Right renal pelvis (tissue), 4 donors: ENCODE measurements at regions not wholly inside any gene's neighbourhood (a gene's known extent, or its start where the extent isn't known, plus 50 kb on each side); places are given as distances from the start of the nearest gene placed in this dataset.
A peak's percentile ranks its signal among the peaks of the same experiment; 100 is the strongest.
"Not testable (repeated sequence)": the region's sequence is repeated elsewhere in the genome, so short reads cannot be mapped to it uniquely, and the experiment has no call there.

ENCODE experiments used
- DNase-seq, 4 donors: peaks; one replicate each; pipeline ENCODE4 v3.0.0-alpha.2; 2013; ENCODE audit warnings: low read depth in 4 of 4, low spot score in 3 of 4, missing footprints in 1 of 4

DNA sequence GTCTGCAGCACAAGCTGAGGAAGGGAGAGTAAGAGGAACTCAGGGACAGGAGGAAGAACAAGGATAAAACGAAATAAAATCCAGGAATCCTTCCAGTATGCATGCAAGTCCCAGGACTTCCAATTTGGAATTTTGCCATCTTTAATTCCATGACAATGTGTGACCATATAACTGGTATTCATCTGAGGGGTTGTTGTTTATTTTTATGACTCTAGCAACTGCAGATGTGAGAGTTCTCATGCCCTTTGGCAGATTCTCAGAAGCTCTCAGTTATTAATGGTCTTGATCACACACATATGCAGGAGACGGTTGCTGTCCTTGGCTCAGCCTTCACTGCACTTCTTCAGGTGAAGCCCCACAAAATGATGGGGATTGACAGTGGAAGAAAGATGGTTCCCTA, 148.2 kb downstream of the SMIM20 start:
- no peak for DNase-seq

DNA sequence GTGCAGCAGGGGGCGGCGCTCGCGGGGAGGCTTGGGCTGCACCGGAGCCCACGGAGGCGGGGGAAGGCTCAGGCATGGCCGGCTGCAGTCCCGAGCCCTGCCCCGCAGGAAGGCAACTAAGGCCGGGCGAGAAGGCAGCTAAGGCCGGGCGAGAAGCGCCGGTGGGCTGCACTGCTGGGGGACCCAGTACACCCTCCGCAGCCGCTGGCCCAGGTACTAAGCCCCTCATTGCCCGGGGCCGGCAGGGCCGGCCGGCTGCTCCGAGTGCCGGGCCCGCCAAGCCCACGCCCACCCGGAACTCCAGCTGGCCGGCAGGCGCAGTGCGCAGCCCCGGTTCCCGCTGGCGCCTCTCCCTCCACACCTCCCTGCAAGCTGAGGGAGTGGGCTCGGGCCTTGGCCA, 150.0 kb downstream of the SMIM20 start:
- DNase-seq: not testable (repeated sequence)

DNA sequence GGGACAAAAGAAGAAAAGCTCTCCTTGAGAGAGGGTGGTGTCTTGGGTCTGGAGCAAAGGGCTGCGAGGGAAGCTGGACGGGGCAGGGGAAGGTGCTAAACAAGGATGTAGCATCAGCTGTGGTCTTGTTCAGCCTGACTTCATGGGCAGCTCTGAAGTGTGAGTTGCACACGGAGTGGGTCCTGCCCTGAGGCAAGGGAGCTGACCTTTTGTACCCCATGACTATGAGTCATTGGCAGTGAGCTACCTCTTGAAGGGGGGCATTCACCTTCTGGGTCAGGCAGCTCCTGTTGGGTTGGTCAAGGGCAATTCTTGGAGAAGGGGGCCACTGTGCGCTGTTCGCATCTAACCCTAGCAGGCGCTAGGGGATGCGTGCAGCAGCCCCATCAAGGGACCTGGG, 151.8 kb downstream of the SMIM20 start:
- DNase-seq: no peak

DNA sequence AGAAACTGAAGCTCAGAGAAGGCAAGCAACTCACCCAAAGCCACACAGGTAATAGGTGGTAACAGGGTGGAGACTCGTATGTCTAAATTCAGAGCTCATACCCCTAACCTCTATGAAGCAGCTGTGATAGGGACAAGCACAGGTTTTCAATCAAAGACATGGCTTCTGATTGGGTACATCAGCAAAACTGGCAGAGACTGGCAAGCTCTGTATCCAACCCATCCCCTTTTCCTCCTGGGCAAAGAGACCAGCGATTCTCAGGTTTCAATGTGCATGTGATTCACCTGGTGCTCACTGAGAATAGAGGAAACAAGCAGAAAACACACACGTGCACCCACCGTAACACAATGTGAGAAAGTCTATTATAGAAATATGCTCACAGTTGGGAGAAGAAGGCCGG, 153.0 kb downstream of the SMIM20 start:
- no peak for DNase-seq

DNA sequence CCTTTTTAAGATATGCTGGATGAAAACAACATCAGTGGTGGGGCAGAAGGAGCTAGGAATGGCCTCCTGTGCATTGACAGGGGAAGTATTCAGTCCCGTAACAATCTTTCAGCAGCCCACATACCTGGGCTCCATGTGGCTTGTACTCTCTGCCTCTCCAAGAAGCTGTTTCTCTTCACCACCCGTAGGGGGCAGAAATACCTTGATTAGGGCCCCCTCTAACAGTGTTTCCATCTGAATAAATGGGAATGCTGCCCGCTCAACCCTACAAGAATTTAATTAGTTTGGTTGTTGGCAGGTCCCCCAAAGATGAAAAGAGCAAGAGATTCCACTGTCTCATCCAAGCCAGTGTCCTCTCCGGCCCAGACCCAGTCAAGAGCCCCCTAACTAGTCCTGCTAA, 155.2 kb downstream of the SMIM20 start:
- DNase-seq: no peak

DNA sequence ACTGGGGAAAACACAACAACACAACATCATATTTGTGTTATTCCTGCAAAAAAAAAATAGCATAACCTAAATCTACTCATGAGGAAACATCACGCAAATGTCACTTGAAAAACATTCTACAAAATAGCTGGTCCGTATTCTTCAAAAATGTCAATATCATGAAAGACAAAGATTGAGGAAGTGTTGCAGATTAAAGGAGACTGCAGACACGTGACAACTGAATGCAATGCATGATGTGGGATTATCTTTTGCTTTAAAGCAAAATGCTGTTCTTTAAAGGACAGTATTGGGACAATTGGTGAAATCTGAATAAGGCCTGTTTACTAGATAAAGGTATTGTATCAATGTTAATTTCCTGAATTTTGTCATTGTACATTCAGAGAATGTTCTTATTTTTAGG, 157.7 kb downstream of the SMIM20 start:
- no peak for DNase-seq

DNA sequence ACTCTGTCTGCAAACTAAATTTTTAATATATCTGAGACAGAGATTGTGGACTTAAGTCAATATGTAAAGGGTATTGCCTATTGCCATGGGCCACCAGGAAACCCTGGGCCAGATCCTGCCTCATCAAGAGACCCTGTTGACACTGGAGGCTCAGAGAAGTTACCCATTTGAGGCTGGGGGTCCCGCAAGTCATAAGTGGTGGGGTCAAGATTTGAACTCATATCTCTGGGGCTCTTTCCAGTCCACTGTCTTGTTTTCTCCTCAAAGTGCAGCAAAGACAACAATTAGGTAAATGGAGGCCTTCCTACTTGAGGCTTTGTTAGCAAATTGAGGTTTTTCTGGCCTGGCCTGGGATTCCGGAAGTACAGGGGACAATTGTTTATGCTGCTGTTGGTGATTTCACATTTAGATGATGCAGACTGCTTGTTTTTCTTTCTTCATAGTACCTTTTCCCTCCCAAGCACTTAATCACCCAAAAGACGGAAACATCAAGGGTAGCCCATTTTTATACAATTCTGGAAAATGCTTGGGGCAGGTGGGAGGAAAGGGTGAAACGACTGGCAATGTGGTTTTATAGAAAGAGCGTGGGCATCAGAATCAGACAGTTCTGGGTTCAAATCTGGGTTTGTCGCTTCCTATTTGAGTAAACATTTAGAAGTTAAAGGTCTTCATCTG, 160.0 kb downstream of the SMIM20 start:
- no peak for DNase-seq

DNA sequence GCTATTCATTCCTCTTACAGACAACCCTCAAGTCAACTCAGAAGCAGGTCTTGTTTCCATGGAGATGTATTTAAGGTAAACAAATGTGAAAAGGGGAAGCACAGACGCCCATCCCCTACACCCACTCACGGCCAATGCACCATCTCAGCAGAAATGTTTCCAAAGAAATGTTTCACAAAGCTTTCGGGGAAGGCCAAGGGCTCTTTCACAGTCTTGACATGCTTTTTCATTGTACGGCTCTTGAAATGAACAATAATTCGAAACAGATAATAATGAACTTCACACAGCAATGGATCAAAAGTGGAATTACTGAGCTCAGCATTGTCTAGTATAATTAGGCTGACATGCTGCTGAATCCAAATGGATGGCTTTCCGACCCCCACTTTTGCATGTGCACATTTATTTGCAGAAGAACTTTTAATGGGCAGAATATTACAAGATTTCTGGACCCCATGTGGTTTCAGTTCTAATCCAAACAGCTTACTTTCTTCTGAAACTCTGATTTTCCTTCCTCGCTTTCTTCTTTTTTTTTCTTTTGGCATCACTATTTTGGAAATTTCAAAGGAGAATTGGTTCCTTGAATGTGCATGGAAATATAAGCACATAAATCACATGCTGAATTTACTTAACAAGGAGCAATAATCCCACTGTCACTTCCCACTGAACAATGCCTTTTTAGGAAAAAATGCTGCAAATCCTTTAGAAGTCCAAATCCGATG, 160.9 kb downstream of the SMIM20 start:
- DNase-seq: no peak

DNA sequence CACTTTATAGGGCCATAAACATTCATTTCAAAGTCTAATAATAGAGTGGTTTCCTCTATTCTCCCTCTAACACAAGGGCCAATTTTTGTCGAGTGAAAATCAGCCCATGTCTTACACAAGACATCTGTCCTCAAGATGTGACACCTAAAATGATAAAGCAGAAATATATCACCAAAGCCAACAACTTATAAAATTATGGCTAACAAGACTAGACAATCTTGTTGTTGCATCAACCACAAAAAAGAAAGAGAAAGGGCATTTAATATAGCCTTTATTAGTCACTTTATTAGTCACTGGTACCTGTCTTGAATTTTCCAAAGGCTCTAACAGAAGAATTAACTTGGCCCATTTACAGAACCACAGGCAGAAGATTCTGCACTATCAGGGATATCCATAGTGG, 161.6 kb downstream of the SMIM20 start:
- DNase-seq: no peak

DNA sequence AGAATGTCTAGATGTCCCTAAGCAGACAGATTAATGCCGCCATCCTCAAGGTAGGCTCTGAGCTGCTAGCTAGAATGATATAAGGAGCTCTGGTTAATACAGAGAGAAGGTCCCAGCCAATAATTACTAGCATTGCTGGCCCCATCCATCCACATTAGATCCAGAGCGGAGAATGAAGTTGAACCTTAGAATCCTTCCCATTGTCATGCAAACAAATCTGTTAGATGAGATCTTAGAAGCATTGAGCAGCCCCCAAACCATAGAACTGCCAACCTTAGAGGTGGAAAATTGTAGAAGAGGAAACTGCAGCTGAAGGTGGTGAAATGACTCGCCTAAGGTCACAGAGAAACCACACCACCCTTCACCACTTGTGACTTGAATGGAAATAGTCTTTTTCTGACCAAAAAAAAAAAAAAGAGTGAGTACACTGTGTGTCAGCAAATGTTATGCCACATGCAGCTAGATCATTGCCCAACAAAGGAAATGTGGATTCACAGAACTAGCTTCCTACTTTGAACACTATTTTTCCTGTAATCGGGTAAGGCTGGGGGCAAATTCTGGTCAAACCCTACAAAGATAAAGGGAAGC, 162.1 kb downstream of the SMIM20 start:
- DNase-seq: no peak

DNA sequence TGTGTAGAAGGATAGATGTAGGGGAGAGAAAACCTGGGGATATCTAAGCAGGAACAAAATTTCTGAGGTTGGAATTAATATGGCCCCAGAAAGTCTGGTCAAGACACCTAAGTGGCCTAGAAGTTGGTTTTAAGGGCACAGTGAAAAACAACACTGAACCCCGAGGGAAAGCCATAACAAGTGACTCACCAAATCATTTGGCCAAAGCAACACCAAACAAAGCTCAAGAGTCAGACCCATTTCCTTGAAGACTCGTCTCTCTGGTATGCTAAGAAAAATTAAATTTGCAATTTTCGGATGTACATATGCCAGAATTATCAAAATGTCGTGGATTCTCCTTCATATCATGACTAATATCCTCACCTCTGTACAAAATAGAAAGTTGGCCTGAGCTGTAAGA, 162.9 kb downstream of the SMIM20 start:
- DNase-seq: no peak

DNA sequence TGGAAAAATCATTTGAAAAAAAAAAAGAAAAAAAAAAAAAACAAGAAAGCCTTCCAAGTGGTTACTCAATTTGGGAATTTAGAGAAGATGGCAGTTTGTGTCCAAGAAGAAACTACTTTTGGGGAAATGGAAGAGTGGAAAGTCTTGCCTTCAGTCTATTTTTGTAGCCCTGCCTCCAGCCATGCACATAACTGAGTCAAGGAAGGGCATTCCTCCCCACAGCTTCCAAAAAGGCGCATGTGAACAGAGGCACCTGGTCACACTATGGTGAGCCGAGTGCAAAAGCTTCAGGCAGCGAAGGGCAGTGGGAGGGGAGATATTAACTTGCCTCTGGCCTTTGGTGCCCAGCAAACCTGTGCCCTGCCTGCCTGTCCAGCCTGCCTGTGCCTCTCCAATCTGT, 163.7 kb downstream of the SMIM20 start:
- no peak for DNase-seq

DNA sequence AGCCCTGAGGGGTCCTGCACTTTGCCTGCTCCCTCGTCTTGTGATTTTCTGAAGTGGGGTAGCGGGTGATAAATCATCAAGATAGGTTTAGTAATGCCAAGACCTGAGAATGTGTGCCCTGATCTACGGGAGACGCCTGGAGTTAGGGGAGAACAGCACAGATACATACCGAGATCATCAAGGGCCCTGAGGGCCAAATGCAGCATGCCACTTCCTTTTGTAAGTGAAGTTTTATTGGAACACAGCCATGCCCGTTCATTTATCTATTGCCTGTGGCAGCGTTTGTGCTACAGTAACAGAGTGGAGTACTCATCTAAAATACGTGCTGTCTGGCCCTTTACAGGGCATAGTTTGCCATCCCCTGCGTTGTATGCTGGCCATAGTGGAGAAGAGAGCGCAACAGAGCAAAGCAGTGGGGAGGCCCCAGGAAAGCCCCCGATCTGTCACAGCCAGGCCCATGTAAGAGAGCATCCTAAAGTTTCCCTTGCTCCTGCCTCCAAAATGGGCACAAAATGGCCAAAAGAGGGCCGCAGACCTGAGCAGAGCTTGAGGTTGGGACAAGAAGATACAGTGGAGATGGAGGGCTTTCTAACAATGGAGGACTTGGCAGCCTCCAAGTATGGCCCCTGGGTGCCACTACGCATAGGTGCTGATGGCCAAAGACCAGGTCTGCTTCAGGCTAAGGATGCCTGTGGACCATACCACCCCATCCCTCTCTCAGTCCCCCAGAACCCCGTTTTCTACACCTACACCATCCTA, 167.0 kb downstream of the SMIM20 start:
- no peak for DNase-seq

DNA sequence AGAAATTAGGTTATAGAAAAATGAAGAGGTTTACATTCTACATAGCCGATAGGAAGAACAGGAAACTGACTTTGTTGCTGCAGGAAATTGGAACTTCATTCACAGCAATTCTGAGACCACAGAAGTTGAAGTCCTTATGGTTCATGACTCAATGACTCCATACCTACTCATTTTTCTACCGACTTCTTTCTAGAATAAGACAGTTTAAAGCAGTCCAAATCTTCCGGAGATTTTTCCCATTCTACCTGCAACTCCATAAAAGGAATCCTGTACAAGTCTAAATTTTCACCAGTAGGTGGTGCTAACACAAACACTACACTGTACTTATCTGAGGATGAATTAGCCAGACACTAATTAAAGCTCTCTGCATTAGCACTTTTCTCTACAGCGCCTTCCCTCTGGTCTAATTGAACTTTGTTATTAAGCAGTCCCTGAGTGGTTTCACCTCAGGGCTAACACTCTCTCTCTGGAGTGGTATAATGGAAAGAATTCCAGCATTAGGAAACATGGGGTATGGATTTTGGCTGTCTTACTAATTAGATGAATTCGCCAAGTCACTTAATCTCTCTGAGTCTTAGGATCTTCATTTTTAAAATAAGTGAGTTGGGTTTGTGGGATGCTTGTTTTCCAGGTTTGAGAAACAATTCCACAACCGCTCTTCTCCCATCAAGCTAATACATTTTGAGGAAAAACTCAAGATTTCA, 167.9 kb downstream of the SMIM20 start:
- peak; percentile 23 to 35 (median 33) for DNase-seq

DNA sequence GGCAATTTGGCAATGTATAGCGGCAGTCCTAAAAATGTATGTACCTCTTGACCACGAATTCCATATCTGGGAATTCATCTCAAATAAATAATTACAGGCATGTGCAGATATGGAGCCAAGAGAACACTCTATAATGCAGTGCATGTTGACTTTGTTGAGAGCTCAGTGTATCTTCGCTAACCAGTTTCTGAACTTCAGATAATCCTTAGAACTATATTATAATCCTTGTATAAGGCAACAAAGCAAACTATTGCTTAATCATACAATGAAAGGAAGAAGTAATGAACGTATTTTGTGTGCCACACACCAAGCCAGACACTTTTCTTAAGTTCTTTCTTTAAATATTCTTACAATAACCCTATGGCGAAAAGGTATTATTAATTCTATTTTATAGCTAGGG, 168.5 kb downstream of the SMIM20 start:
- DNase-seq: no peak

DNA sequence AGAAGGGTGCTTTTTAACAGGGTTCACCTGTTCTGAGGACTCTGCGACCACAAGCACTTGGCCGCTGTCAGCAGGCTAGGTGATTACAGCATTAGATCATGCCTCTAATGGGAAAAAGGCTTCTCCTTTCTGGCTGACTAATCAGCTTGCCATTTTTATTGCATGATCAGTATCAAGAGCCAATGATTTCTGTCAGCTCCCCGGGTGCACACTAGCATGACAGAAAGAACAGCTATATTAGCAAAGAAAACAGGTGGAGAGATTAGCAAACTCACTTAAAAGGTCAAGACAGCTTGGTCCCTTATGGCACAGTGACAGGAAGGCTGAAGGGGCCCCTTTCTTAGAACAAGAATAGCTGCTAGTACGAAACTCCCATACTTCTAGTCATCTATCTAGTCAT, 170.0 kb downstream of the SMIM20 start:
- no peak for DNase-seq

DNA sequence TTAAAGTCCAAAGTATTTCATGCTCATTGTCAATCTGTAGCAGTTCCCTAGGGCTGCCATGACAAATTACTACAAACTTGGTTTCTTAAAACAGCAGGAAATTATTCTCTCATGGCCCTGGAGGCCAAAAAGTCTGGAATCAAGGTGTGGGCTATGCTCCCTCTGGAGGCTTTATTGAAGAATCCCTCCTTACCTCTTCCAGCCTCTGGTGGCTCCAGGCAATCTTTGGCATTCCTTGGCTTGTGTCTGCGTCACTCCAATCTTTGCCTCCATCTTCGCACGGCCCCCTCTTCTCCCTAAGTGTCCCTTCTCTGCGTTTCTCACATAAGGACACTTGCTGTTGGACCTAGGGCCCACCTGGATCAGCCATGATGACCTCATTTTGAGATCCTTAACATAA, 170.4 kb downstream of the SMIM20 start:
- DNase-seq: no peak

DNA sequence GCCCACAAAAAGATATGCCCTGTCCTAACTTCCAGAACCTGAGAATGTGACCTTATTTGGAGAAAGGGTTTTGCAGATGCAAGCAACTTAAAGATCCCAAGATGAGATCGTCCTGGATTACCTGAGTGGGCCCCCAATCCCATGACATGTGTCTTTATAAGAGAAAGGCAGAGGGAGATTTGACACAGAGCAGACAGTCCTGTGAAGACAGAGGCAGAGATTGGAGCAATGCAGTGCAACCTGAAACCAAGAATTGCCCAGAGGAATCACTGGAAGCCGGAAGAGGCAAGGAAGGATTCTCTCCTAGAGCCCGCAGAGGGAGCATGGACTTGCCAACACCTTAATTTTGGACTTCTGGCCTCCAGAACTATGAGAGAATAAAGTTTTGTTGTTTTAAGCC, 171.5 kb downstream of the SMIM20 start:
- DNase-seq: no peak

DNA sequence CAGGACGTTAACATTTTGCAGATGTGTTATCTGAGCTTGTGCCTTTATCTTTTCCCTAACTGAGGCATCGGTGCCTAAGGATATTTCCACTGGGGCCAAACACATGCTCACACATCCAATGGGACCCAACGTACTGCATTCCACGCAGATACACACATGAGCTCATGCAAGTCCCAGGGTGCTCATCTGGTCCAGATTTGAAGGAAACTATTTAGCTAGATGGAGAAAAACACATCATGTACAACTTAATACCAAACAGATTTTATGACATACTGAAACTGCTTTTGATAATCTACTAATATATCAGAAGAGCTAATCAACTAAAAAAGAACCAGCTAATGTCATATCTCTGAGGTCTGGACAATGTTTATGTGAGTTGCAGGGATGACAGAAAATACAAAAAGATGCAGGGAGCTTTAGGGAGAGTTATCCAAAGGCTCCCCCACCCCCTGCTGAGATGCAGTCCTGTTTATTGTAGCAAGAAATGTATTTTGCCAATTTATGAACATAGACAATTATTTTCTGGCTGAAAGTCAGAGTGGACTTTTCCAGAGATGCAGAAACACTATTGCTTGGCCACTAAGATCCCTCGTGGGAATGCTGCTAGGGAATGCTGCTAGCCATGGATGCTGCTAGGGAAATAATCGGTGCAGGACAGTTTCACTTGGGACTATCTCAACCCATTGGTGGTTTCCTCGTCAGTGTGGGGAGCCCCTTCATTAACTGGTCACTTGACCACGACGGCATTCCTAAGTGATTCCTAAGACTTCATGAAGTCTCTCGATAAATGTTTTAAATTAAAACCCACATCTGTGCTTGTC, 172.8 kb downstream of the SMIM20 start:
- DNase-seq: no peak

DNA sequence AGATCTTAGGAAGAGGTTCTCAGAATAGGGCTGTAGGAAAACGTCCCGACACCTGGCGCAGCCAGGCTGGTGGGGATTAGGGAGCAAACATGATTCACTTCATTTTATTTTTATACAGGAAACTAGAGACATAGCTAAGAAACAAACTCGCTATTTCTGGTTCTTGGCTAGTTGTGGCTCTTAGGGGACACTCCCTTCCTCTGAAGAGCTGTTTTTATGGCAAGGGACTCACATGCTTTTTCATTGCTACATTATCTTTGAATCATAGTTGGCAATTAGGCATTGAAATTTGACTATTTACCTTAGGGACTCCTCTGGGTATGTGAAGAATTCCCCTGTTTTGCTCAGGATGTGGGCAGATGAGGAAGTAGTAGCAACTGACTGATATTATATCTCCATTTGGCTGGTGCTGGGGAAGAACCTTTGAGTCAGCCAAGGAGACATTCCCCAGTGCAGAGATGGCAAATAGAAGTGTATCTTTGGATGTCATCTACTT, 174.5 kb downstream of the SMIM20 start:
- no peak for DNase-seq
